CD4-positive, alpha-beta T cell (primary cell): ENCODE measurements at regions not wholly inside any gene's neighbourhood (a gene's known extent, or its start where the extent isn't known, plus 50 kb on each side); places are given as distances from the start of the nearest gene placed in this dataset.

Experiments
- ATAC-seq: fragments of 200-7000 bp; cut with Tn5 transposase; one replicate; pipeline ENCODE4 v1.10.0; 2022; ENCODE audit warnings: mild to moderate bottlenecking; ENCODE audit not compliant: poor library complexity
- CTCF ChIA-PET: fragments of 350-600 bp; sonication (Branson Sonifier 250); formaldehyde crosslinking; loops from one replicate; lab custom pipeline; 2021; ENCODE audit warnings: antibody characterized with exemption, inconsistent platforms; lab: Charles Lee
- POLR2A ChIA-PET: fragments of 350-600 bp; sonication (Branson Sonifier 250); formaldehyde crosslinking; loops from one replicate; lab custom pipeline; 2021; ENCODE audit warnings: antibody characterized with exemption, inconsistent platforms; lab: Charles Lee
- DNase-seq, 14 experiments: peaks; one replicate each; pipeline ENCODE4 v3.0.0-alpha.2; 2013 to 2020; ENCODE audit warnings: mixed read lengths in 2 of 14
- H3K27ac ChIP-seq, 2 donors: one replicate each; pipeline versions ENCODE4 v1.5.1 to v1.7.0; 2013; ENCODE audit warnings: low read length in 2 of 2, low read depth in 1 of 2, mild to moderate bottlenecking in 1 of 2
- H3K27me3 ChIP-seq, 2 experiments: 1 replicate in 1 of 2; 2 replicates in 1 of 2; pipeline versions ENCODE4 v1.6.1 to v1.7.0; 2013; ENCODE audit warnings: low read length in 2 of 2, control low read depth in 1 of 2, mild to moderate bottlenecking in 1 of 2, moderate library complexity in 1 of 2; ENCODE audit not compliant: insufficient read depth in 2 of 2, control insufficient read depth in 1 of 2
- H3K36me3 ChIP-seq: one replicate; pipeline ENCODE4 v1.6.1; 2013; ENCODE audit warnings: low read length, control low read depth; ENCODE audit not compliant: insufficient read depth
- H3K4me1 ChIP-seq: one replicate; pipeline ENCODE4 v1.6.1; 2013; ENCODE audit warnings: low read length, control low read depth; ENCODE audit not compliant: insufficient read depth
- H3K4me3 ChIP-seq: one replicate; pipeline ENCODE4 v1.5.1; 2013; ENCODE audit warnings: mild to moderate bottlenecking, low read length, moderate library complexity
- H3K9me3 ChIP-seq, 2 experiments: 1 replicate in 1 of 2; 2 replicates in 1 of 2; pipeline versions ENCODE4 v1.6.1 to v1.7.0; 2013; ENCODE audit warnings: low read length in 2 of 2, mild to moderate bottlenecking in 2 of 2, control low read depth in 1 of 2, moderate library complexity in 1 of 2; ENCODE audit not compliant: control insufficient read depth in 1 of 2, insufficient read depth in 1 of 2
- H3K27ac Mint-ChIP-seq: one replicate; pipeline ENCODE4 v1.8.0; 2020; ENCODE audit warnings: mixed read lengths
- H3K27me3 Mint-ChIP-seq: one replicate; pipeline ENCODE4 v1.8.0; 2021; ENCODE audit warnings: mixed read lengths
- H3K36me3 Mint-ChIP-seq: one replicate; pipeline ENCODE4 v1.8.0; 2021; ENCODE audit warnings: low read depth, mixed read lengths
- H3K4me1 Mint-ChIP-seq: one replicate; pipeline ENCODE4 v1.8.0; 2021; ENCODE audit warnings: low read depth, mixed read lengths
- H3K4me3 Mint-ChIP-seq: one replicate; pipeline ENCODE4 v1.8.0; 2020; ENCODE audit warnings: mild to moderate bottlenecking, mixed read lengths
- H3K9me3 Mint-ChIP-seq: one replicate; pipeline ENCODE4 v1.8.0; 2020; ENCODE audit warnings: mixed read lengths
- intact Hi-C, 2 experiments: fragments of 100-400 bp; cut with DNase I in 1 of 2; cut with micrococcal nuclease in 1 of 2; formaldehyde crosslinking; loops; one replicate each; pipeline versions ENCODE4 v1.15.1 to v1.9.0; 2023 to 2025; cut with DNase I, micrococcal nuclease
- TF ChIP-seq, protein P1 (sequence below): fragments of 200-600 bp; IDR thresholded peaks from one replicate; pipeline ENCODE4 v1.8.0; 2022; ENCODE audit warnings: antibody characterized with exemption, mild to moderate bottlenecking

DNA sequence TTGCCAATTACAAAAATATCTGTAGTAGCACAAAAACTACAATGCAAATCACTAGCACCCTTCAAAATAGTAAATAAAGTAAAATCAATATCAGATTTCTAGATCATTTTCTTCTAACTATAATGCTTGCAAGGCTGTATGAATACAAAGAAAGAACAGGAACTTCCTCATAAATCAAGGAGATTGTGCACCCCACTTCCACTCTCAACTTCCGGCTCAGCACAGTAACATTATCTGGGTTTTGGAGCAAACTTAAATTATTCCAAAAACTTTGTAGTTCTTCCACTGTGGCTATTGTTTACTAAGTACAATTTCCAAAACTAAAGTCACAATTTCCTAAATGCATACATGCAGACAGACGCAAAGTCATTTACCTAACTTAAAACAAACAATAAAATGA, 778.3 kb upstream of the SLC10A2 start:
- Mint-ChIP-seq H3K36me3 (no peaks in the 10 kb centered on the region), H3K27me3 (no peaks in the 10 kb centered on the region), H3K4me3 (no peak overlapping the region), H3K27ac (no peak overlapping the region), H3K9me3 (no peaks in the 10 kb centered on the region), H3K4me1 (no peaks in the 10 kb centered on the region)
- ChIA-PET CTCF (no interaction called here), POLR2A (no interaction called here)
- no peak for ATAC-seq
- intact Hi-C loops = no loop called here
- DNase-seq = no peak
- Histone ChIP-seq H3K4me1 (no peaks in the 10 kb centered on the region), H3K9me3 (no peaks in the 10 kb centered on the region), H3K36me3 (no peaks in the 10 kb centered on the region), H3K27ac (no peak overlapping the region), H3K4me3 (no peak overlapping the region), H3K27me3 (no peaks in the 10 kb centered on the region)
- TF ChIP-seq, protein P1, sequence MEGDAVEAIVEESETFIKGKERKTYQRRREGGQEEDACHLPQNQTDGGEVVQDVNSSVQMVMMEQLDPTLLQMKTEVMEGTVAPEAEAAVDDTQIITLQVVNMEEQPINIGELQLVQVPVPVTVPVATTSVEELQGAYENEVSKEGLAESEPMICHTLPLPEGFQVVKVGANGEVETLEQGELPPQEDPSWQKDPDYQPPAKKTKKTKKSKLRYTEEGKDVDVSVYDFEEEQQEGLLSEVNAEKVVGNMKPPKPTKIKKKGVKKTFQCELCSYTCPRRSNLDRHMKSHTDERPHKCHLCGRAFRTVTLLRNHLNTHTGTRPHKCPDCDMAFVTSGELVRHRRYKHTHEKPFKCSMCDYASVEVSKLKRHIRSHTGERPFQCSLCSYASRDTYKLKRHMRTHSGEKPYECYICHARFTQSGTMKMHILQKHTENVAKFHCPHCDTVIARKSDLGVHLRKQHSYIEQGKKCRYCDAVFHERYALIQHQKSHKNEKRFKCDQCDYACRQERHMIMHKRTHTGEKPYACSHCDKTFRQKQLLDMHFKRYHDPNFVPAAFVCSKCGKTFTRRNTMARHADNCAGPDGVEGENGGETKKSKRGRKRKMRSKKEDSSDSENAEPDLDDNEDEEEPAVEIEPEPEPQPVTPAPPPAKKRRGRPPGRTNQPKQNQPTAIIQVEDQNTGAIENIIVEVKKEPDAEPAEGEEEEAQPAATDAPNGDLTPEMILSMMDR = no peak

DNA sequence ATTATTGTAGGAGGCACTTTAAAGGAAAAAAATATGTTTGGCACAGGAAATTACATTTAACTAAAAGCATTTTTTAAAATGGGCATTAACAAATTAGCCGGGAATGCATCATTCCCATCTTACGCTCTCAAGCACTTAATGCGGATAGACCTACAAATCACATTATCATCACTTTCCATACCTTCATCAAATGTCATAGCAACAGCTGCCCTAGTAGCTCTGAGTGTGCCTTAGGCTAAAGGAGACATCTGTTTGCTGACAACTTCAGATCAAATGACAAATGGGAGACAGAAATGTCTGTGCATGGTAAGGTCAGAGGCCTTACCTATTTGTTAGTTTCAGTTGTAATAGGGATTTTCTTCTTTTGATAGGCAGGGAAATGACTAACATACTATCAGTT, 773.2 kb upstream of the SLC10A2 start:
- Mint-ChIP-seq H3K9me3 (no peaks in the 10 kb centered on the region), H3K27me3 (no peaks in the 10 kb centered on the region), H3K4me3 (no peak overlapping the region), H3K36me3 (no peaks in the 10 kb centered on the region), H3K4me1 (no peaks in the 10 kb centered on the region), H3K27ac (no peak overlapping the region)
- CTCF ChIA-PET = no interaction called here
- TF ChIP-seq, protein P1 = no peak
- Histone ChIP-seq H3K36me3 (no peaks in the 10 kb centered on the region), H3K4me1 (no peaks in the 10 kb centered on the region), H3K27me3 (no peaks in the 10 kb centered on the region), H3K27ac (no peak overlapping the region), H3K4me3 (no peak overlapping the region), H3K9me3 (no peaks in the 10 kb centered on the region)
- POLR2A ChIA-PET = no interaction called here
- no peak for DNase-seq
- no peak for ATAC-seq
- intact Hi-C loops = no loop called here

DNA sequence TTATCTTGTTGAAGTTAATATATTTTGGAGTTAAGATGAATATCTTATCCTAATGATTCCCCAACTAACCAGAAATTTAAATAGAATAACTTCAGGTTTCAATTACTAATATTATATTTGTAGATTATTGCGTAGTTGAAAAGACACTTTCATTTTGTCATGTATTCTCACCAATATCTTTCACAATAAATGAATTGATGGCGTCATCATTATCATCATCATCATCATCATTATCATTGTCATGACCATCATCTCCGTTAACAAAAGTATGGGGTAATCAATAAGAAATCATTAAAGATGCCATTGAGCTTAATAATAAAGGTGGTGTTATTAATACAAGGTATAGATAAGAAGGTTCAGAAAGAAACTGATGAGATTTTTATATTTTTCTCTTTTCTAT, 768.8 kb upstream of the SLC10A2 start:
- Histone ChIP-seq H3K4me1 (no peaks in the 10 kb centered on the region), H3K27me3 (no peaks in the 10 kb centered on the region), H3K36me3 (no peaks in the 10 kb centered on the region), H3K4me3 (no peak overlapping the region), H3K27ac (no peak overlapping the region), H3K9me3 (peaks cover 0 to 12% of the 10 kb centered on the region in 2 experiments)
- no peaks in the 10 kb centered on the region for H3K27me3 Mint-ChIP-seq
- ChIA-PET CTCF (no interaction called here), POLR2A (no interaction called here)
- no peaks in the 10 kb centered on the region for H3K36me3 Mint-ChIP-seq
- H3K4me3 Mint-ChIP-seq = no peak overlapping the region
- ATAC-seq (no peak), DNase-seq (no peak)
- no peaks in the 10 kb centered on the region for H3K4me1 Mint-ChIP-seq
- intact Hi-C loops = no loop called here
- no peak overlapping the region for H3K27ac Mint-ChIP-seq
- TF ChIP-seq, protein P1 = no peak
- H3K9me3 Mint-ChIP-seq = peaks cover 11% of the 10 kb centered on the region
